HepG2 (cell line): ENCODE measurements at regions not wholly inside any gene's neighbourhood (a gene's known extent, or its start where the extent isn't known, plus 50 kb on each side); places are given as distances from the start of the nearest gene placed in this dataset.

Experiments used
- HOXA7 ChIP-seq: sonication (generic); formaldehyde crosslinking; IDR thresholded peaks from 2 replicates; pipeline ENCODE4 v1.8.1; 2022; ENCODE audit warnings: mild to moderate bottlenecking, missing genetic modification reagents, moderate library complexity
- NPAS2 ChIP-seq: sonication (generic); formaldehyde crosslinking; IDR thresholded peaks from 2 replicates; pipeline ENCODE4 v1.8.0; 2022; ENCODE audit warnings: mild to moderate bottlenecking, missing genetic modification reagents, borderline replicate concordance

DNA sequence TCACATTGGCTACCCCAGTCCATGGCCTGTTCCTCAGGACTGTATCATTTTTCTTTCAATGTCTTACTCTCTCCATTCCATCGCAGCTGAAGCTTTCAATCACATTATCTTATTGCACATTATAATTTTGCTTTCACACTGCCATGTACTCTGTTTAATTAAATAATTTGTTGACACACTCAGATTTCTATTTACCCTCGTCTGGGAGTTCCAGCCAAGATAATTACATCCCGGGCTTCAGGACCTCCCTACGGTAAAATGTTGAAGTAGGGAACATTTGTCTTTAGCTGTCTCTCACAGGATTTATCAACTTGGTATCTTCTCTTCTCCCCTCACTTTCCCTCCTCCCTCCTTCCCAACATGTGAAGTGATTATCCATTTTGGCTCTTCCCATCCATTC, 177.2 kb upstream of the RASSF8 start:
- TF ChIP-seq NPAS2 (CRISPR knock-in tag): no peak
- TF ChIP-seq HOXA7 (CRISPR knock-in tag): no peak
